HG02588 (cell line): ENCODE measurements at regions not wholly inside any gene's neighbourhood (a gene's known extent, or its start where the extent isn't known, plus 50 kb on each side); places are given as distances from the start of the nearest gene placed in this dataset.

Experiments used
- ATAC-seq: cut with Tn5 transposase; IDR thresholded peaks from one replicate; pipeline ENCODE4 v1.9.1; 2021; ENCODE audit warnings: mild to moderate bottlenecking, moderate library complexity; ENCODE audit not compliant: unreplicated experiment

DNA sequence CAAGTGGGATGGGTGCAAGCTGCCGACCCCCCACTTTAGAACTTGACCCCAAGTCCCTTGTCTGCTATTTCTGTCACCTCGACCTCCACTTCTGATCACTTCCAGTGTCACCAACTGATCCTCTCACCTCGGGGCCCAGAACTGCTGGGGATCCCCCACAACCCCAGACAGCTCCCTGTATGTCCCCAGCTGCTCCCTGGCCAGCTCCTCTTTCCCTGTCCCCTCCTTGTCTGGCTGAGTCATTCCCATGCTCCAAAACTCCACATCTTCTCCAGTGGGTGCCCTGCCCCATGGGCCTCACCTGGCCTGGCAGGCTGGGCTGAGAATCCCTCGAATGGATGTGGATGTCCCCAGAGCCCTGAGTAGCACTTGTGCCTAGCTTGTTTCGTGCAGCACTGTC is 154.3 kb upstream of the PCBD1 start:
- ATAC-seq: no peak

DNA sequence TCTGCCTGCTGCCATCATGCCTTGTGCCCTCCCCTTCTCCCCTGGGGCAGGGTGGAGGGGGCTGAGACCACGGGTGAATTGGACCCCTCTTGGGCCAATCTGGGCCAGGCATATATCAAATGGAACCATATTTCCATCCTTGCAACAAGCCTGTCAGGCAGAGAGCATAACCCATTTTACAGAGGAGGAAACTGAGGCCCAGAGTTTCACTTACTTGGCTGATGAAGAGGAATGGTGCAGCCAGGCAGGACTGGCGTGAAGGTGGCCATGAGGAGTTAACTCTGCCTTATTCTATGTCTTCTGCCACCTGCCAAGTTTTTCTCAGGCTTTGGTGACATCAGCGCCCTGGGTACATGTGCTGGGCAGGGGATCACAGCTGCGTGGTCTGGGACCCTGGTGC is 155.5 kb upstream of the PCBD1 start:
- no peak for ATAC-seq

DNA sequence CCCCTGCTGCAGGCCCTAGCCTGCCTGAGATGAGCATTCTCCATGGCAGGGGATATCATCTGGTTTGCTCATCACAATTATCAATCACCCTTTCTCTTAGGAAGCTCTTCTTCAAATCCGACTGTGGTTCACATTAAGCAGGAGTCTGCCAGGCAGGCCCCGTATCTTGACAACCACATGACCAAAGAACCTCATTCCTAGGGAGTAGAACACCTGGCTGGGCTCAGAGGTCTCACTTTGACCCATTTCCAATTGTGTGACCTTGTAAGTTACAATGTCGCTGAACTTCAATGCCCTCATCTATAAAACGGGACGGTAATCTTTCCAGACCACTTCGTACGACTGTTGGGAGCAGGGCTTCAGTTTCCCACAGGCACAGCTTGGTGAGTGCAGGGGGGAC is 156.4 kb upstream of the PCBD1 start:
- no peak for ATAC-seq

DNA sequence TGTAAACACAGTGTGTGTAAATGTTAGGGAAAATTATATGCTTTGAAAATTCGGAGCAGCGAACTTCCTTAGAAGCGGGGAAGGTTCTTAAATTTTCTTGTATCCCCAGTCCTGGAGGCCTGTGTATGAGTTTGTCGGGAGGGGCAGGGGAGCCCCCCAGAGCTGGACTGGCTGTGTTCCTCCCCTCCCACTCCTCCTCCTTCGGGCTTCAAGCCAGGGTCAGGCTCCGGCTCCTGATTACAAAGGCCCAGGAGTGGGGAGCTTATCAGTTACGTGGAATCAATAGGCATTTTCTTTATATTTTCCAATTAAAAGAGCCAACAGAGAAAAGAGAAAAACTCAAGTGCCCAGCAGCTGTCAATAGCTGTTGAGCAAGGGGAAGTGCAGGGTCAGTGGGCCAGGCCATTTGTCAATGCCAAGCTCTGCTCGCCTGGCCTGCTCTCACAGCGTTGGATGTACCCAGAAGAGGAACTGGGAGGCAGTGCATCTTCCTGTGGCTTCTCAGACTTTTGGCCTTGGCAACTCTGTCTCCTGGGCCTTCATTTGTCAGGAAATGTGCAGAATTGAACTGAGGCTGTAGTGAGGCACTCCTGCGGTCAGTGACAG is 156.9 kb upstream of the PCBD1 start:
- ATAC-seq: no peak

DNA sequence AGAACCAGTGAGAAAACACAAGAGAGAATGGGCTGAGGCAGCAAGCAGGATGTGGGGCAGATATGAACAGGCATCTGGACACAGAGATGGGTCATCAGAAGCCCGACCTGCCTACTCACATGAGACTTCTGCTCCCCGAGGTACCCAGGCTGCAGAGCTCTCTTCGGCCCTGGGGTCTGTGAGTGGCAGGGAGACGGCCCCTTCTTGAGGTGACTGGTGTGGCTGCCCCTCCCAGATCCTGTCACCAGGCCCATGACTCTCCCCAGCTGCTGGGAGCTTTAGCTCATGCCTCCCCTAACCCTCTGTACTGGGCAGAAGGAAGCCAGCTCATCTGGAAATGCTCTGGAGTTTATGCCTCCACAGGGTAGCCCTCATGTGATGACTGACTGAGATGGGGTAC is 157.6 kb upstream of the PCBD1 start:
- no peak for ATAC-seq

DNA sequence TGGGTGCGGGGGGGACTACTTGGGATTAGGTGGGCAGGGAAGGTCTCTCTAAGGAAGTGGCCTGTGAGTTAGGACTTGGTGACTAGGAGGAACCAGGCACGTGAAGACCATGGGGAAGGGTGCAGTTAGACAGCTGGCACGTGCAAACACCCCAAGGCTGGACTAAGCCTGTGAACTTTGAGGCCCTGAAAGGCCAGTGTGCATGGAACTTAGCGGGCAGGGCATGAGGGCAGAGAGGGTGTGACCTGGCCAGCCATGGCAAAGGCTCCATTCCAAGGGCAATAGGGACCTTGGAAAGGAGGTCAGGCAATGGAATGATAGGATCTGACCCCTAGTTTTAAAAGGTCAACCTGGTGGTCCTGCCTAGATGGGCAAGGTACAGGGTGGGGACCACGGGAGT is 158.4 kb upstream of the PCBD1 start:
- ATAC-seq: no peak

DNA sequence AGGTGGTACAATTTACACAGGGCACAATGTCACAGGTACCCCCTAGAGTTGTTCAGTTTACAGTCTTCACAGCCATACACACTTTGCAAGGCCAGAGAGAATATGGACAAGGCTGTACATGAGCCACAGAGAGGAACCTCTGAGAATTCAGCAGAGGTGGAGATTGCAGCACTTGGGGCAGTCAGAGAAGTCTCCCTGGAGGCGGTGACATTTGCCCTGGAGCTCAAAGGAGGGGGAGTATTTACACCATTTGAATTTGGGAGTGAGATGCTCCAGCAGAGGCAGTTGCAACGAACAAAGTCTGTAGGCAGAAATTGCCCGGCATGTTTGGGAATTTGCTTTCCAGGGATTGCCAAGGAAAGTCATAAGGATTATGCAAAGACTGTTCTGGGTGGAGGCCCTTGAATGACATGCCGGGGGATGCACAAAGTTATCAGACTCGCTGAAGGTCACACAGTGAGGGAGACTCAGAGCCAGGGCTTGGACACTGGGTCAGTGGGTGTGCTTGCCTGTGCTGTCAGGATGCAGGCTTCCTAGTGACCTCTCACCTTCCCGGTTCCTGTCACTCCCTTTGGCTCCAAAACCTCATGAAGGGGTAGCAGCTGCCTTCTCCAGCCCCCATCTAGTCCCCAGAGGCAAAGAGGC is 160.7 kb upstream of the PCBD1 start:
- ATAC-seq: no peak

DNA sequence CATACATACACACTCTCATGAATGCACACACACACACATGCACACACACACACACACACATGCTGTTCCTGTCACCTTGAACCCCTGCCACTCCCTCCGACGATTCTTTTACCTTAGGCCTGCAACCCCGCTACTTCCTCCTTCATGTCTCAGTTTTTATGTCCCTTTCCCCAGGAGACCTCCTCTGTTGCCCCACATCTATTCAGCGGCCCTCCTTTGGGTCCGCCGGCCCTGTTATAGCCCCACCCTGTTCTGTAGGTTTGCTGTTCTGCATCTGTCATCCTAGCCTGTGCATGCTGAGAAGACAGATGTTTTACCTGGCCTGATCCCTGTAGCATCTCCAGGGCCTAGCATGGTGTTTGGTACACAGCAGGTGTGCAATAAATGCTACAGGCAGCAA is 161.6 kb upstream of the PCBD1 start:
- ATAC-seq: no peak

DNA sequence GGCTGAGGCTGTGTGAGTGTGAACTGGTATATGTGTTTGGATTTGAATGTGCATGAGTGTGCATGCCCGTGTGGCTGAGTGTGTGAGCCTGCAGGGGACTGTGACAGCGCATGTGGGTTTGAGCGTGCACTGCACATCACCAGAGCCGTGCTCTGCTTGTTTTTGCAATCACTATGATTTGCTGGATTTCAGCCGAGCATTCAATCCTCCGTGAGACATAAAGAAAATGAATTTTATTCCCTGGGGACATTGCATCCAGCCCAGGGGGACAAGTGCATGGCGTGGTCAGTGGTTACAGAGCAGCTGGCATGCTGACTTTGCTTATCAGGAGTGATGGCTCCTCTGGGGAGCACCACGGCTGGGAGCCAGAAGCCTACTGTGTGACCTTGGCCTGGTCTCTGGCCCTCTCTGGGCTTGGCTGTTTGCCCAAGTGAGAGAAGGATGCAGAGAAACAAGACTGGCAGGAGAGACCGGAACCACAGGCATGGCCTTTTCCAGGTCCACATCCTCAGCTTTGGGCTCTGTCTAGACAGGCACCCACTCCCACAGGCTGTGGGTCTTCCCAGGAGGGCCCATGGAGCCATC is 160.2 kb upstream of the UNC5B start:
- ATAC-seq: no peak

DNA sequence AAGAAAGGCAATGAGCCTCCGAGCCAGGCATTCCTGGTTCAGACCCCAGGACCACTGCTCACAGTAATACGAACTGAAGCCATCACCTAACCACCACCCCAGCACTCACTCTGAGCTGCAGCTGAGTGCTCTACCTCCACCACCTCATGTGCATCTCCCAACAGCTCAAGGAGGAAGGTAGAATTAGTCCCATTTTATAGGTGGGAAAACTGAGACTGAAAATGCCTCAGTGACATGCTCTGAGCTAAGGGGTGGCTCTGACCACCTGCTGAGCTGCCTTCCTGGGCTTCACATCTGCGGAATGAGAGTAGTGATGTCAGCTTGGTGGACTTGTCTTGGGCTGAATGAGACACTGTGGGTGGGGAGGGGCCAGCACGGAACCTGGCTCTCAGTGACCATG is 159.7 kb upstream of the UNC5B start:
- ATAC-seq: no peak

DNA sequence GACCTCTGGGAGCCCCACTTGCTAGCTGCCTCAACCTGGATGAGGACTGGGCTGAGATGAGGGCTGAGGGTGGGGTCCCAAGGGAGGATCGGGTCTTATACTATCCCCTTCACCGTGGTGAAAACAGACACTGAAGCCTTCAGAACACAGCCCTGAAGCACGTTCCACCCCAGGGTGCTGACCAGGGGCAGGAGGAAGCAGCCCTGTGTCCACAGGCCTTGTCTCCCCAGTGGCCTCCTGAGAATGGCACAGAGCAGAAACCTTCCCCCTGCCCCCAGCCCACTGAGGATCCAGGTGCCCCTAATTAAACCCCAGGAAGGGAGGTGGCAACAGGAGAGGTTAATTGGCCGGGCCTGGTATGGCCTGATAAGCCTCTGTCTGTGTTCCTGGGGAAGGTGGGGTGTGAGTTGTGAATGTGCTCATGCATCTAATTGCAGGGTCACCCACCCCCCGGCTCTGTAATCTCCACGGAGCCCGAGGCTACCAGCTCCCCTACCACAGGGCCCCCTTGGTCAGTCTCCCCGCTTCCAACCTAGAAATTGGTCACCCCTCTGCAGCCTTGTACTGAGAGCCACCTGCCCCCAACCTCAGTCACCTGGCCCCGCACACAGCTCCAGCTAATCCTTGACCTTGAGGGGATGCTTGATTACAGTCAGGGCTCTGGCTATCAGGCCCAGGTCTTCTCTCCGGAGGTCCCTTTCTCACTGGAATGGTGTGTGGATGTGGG is 159.0 kb upstream of the UNC5B start:
- no peak for ATAC-seq

DNA sequence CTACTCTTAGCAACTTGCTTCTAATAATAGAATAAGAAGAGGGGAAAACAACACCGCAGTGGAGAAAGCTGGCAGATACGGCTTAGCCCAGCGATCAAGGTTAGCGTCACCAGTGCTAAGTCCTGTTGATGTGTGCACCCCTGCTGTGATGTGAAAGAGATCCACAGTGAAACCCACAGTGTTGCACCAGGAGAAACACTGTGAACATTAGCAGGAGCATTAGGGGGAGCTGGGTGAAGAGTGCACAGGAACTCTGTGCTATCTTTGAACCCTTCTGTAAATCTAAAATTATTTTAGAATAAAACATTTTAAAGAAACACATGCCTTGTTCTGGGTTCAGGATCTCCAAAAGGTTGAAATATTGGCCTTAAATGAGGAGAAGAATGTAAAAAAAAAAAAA is 154.1 kb upstream of the UNC5B start:
- no peak for ATAC-seq

DNA sequence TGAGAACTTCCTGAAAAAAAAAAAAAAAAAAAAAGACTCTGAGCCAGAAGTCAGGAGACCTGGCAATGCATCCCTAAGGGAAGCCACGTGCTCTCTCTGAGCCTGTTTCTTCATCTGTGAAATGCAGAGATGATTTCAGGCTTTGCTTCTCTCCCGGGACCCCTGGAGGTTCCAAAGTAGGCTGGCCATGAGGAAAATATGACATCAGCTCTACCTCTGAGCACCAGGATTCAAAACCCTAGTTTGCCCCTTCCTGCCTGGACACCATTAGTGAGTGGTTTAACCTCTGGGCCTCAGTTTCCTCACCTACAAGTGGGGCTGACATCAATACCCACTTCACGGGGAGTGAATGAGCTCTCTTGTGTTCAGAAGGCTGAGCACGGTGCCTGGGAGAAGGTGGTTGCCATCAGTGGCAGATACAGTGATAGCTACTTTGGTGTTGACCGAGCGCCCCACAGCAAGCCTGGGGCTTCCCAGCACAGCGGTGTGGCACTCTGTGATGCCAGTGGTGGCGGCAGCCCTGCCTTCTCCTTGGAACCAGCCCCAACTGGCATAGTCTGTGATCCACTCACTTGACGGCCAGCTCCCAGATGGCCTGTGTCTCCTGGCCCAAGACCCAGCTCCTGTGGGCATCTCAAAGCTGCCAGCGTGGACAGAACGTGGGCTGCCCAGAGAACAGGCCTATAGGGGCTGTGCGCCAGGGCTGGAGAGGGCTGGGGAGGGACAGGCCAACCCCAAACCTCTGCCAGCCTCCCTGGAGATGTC is 153.1 kb upstream of the UNC5B start:
- no peak for ATAC-seq

DNA sequence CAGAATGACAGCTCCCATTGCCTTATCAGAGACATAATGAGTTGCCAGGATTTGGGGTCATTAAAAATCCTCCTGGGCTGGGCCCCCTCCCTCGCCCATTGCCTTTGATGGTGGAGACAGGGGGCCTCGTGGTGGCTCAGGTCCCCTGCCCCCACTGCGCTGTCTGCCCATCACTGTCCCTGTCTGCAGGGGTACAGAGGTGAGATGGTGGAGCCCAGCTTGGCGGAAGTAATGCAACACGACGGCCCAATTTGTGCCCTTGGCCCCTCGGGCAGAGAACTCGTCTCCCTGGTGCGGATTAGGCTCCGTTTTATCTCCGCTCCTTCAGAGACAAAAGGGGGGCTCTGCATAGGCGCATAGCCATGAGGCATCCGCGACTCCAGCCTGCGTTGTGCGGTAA is 152.4 kb upstream of the UNC5B start:
- ATAC-seq: no peak

DNA sequence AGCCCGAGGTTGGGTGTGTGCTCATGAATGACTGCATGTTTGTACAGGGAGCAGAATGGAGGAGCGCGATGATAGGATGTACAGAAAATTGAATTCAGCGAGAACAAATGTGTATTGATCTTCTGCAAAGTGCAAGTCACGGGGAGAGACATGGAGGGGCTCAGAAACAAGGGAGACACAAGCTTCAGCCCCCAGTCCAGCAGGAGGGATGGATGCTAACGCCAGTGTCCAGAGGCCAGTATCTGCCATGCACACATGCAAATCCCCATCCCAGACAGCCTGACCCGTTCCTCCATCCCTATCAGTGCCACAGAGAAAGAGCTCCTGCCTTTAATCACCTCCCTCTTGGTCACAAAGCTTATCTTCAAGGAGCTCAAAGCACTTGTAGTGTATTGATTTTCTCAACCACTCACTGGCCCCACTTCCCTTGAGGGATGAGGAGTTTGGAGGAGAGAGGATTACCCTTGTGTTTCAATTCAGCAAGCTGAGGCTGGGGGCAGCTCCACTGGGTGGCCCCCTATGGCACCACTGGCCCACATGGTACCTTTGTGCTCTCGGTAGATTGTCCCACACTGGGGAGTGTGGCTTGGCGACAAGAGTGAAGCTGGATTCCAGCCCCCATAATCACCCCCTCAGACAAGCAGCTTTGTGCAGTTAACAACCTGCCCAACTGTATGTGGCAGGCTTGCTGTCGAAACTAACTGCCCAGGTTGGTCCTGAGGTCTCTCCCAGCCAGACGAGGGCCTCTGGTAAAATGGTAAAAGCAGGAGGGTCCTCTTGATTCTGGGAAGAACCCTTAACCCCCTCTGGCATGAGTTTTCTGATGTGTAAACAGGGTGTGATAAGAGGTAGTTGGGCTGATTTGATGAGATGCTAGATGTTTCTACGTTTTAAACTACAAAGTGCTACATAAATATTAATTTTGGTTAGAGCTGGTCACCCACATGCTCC is 151.6 kb upstream of the UNC5B start:
- ATAC-seq: no peak

DNA sequence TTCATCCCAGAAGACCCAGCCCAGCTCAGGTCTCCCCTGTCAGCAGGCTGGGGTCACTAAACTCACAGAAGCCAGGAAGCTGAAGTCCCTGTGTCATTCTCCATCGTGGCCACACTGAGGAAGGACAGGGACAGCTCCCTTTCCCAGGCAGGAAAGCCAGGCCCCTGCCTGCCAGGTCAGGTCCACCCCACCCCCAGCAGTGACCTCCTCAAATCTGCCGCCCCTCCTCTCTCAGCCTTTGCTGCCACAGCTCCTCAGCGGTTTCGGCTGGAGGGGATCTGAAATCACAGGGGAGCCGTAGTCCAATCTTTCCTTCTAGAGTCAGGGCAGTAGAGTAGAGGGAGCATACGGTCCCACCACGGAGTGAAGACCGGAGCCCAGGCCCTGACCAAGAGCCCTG is 150.9 kb upstream of the UNC5B start:
- ATAC-seq: no peak

DNA sequence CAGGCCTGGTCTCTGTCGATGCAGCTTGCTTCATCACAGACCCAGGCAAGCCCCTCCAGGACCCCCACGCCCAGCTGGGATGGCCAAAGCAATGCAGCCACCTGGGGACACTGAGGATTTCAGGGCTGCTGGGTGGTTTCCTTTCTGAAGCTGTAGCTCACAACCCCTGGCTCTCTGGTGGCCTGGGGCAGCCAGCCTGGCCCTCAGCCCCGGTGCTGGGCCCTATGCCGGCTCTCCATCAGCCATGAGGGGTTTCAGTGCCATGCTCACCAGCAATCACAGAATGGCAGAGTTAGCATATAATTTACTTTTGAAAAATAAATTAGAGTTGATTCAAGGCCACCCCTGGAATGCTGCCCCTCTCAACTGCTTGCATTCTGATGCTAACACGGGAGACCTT is 150.2 kb upstream of the UNC5B start:
- no peak for ATAC-seq

DNA sequence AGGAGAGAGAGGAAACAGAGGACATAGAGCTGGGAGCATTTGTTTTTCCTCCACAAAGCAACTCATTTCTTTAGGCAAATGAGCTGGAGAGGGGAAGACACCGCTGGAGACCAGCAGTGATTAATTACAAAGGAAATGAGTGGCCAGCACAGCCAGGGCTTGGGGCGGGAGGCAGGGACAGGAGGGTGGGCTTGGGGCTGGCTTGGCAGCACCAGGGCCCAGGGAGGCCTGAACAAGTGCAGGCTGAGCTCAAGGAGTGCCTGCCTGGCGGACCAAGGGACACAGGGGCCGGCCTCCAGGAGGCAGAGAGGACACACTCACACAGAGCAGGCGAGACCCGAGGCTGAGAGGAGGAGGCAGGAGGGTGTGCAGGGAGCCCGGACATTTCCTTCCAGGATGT is 149.0 kb upstream of the UNC5B start:
- ATAC-seq: no peak

DNA sequence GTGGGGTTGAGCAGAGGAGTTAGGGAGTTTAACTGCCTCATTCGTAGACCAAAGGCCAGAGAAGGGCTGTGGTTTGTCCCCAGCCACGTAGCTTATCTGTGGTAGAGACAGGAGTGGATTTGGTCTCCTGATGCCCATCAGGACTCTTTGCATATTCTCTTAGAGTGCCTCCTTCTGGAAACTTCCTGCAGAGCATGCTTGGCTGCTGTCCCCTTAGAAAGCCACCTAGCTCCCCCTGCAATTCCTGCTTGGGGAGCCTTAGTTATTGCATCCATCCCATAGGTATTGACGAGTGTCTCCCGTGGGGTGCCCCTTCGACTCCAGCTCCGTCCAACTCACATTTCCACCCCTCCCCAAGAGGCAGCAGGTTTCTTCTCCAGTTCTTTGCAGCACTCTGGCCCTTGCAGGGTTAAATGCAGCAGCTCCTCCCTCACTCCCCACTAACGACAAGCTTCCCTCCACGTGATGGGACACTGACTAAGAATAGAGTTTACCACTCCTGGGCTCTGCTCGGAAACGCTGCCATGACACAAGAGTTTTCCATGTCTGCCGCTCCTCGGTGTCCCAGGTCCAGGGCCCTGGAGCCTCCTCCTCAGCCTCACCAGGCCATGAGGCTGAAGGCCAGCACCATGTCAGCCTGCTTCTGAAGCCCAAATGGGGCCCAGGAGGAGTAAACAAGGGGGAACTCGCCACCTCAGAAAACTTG is 147.8 kb upstream of the UNC5B start:
- no peak for ATAC-seq

DNA sequence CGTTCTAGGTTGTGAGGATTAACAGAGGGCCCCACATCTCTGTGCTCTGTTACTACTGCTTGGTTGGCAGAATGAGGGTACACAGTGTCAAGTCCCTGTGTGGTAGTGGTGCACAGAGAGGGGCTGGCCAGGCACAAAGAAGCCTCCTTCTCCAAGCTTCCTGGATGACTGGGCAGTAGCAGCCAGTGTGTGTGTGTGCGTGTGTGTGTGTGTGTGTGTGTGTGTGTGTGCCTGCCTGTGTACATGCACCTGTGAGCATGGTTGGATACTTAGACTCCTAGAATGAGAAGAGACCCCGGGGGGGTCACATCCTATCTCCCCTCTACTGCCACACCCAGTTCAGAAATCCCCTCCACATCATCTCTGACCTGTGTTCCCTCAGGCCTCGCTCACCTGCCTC is 146.7 kb upstream of the UNC5B start:
- ATAC-seq: no peak
